Uterus (tissue), 2 donors: ENCODE measurements at regions not wholly inside any gene's neighbourhood (a gene's known extent, or its start where the extent isn't known, plus 50 kb on each side); places are given as distances from the start of the nearest gene placed in this dataset.

Experiments used
- CTCF ChIP-seq, 4 experiments: fragments of 200-600 bp in 2 of 4; fragments of 450-650 bp in 2 of 4; sonication (generic) in 2 of 4; IDR thresholded peaks; one replicate each; pipeline ENCODE4 v1.5.1; 2016 to 2019; ENCODE audit warnings: antibody characterized with exemption in 4 of 4, mild to moderate bottlenecking in 2 of 4, moderate library complexity in 1 of 4
- POLR2A ChIP-seq, 2 donors: fragments of 450-650 bp; IDR thresholded peaks; one replicate each; pipeline ENCODE4 v1.6.1; 2016; ENCODE audit warnings: antibody characterized with exemption in 2 of 2, mild to moderate bottlenecking in 1 of 2, moderate library complexity in 1 of 2

DNA sequence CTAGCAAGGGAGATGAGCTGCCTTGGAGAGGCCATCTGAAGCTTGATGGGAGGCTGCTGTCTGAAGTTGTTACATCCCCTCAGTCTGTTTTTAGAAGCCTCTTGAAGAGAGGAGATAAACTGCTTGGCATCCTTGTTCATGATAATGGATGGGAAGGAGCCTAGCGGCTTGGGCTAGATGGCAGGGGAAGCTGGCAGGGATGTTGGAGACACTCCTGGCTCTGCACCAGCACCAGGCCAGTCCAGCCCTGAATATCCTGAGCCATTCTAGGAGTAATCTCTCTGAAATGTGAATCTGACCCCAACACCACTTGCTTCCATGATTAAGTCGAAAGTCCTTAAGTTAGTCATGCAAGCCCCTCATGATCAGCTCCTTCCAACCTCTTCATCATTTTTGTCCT lies 310.5 kb downstream of the NSG2 start:
- no peak for TF ChIP-seq CTCF (IDR thresholded peaks at IDR 0.05)
- no peak for TF ChIP-seq POLR2A (IDR thresholded peaks at IDR 0.05)
